CD8-positive, alpha-beta memory T cell (primary cell): ENCODE measurements at regions not wholly inside any gene's neighbourhood (a gene's known extent, or its start where the extent isn't known, plus 50 kb on each side); places are given as distances from the start of the nearest gene placed in this dataset.

Experiments
- CTCF ChIA-PET: fragments of 350-600 bp; sonication (Branson Sonifier 250); formaldehyde crosslinking; loops from one replicate; lab custom pipeline; 2021; ENCODE audit warnings: antibody characterized with exemption; lab: Charles Lee
- POLR2A ChIA-PET: fragments of 350-600 bp; sonication (Branson Sonifier 250); formaldehyde crosslinking; loops from one replicate; lab custom pipeline; 2021; ENCODE audit warnings: antibody characterized with exemption; lab: Charles Lee
- DNase-seq, 5 donors: peaks; one replicate each; pipeline versions ENCODE4 v3.0.0 to v3.0.0-alpha.2; 2020 to 2022; ENCODE audit warnings: mixed read lengths in 1 of 5
- H3K27ac ChIP-seq: one replicate; pipeline ENCODE4 v1.7.0; 2013; ENCODE audit warnings: low read depth, mild to moderate bottlenecking, low read length, moderate library complexity
- H3K27me3 ChIP-seq: 2 replicates; pipeline ENCODE4 v1.7.0; 2013; ENCODE audit warnings: low read length, mild to moderate bottlenecking; ENCODE audit not compliant: insufficient read depth, poor library complexity, severe bottlenecking
- H3K36me3 ChIP-seq: 2 replicates; pipeline ENCODE4 v1.7.0; 2013; ENCODE audit warnings: mild to moderate bottlenecking, low read length, moderate library complexity; ENCODE audit not compliant: insufficient read depth
- H3K4me1 ChIP-seq: 2 replicates; pipeline ENCODE4 v1.7.0; 2013; ENCODE audit warnings: mild to moderate bottlenecking, low read length, moderate library complexity; ENCODE audit not compliant: insufficient read depth
- H3K4me3 ChIP-seq: 2 replicates; pipeline ENCODE4 v1.7.0; 2013; ENCODE audit warnings: mild to moderate bottlenecking, low read length
- H3K9me3 ChIP-seq: 2 replicates; pipeline ENCODE4 v1.7.0; 2013; ENCODE audit warnings: mild to moderate bottlenecking, low read length
- H3K27ac Mint-ChIP-seq, 8 donors: one replicate each; pipeline ENCODE4 v1.8.0; 2020 to 2021; ENCODE audit warnings: mixed read lengths in 8 of 8, mild to moderate bottlenecking in 6 of 8, inconsistent platforms in 3 of 8, moderate library complexity in 3 of 8
- H3K27me3 Mint-ChIP-seq, 2 donors: one replicate each; pipeline ENCODE4 v1.8.0; 2020 to 2021; ENCODE audit warnings: mixed read lengths in 2 of 2, mild to moderate bottlenecking in 1 of 2, moderate library complexity in 1 of 2
- H3K36me3 Mint-ChIP-seq, 3 donors: one replicate each; pipeline ENCODE4 v1.8.0; 2020 to 2021; ENCODE audit warnings: mixed read lengths in 3 of 3, inconsistent platforms in 1 of 3, mild to moderate bottlenecking in 1 of 3
- H3K4me1 Mint-ChIP-seq, 3 donors: one replicate each; pipeline ENCODE4 v1.8.0; 2020 to 2021; ENCODE audit warnings: mixed read lengths in 3 of 3, inconsistent platforms in 1 of 3, mild to moderate bottlenecking in 1 of 3
- H3K4me3 Mint-ChIP-seq, 7 donors: one replicate each; pipeline ENCODE4 v1.8.0; 2020 to 2021; ENCODE audit warnings: mixed read lengths in 7 of 7, mild to moderate bottlenecking in 6 of 7, moderate library complexity in 4 of 7, inconsistent platforms in 2 of 7
- H3K9me3 Mint-ChIP-seq, 5 donors: one replicate each; pipeline ENCODE4 v1.8.0; 2020 to 2022; ENCODE audit warnings: mixed read lengths in 5 of 5, mild to moderate bottlenecking in 3 of 5, moderate library complexity in 2 of 5, inconsistent platforms in 1 of 5

DNA sequence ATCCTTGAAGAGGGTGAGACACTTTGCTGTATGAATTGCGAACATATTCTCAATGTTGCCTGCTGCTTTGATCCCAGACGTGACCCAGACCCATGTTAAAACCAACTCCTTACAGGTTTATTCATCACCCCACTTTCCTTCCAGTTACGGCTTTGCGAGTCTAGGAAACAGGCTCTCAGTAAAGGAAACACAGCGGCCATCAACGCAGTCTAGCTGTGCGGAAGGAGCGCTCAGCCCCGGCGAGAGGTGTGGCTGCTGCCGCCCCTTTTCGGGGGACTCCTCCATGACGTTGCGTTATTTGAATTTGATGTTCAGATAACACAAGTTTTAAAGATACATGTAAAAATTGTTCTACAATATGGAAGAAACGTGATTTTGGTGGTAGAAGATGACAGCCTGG, 206.4 kb upstream of the FAT1 start:
- H3K27me3 ChIP-seq, result no peaks in the 10 kb centered on the region
- Mint-ChIP-seq H3K27ac (no peak overlapping the region), H3K4me3 (no peak overlapping the region), H3K4me1 (no peaks in the 10 kb centered on the region), H3K27me3 (no peaks in the 10 kb centered on the region), H3K9me3 (peaks cover 2 to 12% (median 3%) of the 10 kb centered on the region in 5 donors), H3K36me3 (no peaks in the 10 kb centered on the region)
- DNase-seq, result no peak
- H3K4me1 ChIP-seq, result no peaks in the 10 kb centered on the region
- POLR2A ChIA-PET, result no interaction called here
- H3K4me3 ChIP-seq, result no peak overlapping the region
- CTCF ChIA-PET, result no interaction called here
- no peak overlapping the region for H3K27ac ChIP-seq
- H3K9me3 ChIP-seq, result no peaks in the 10 kb centered on the region
- H3K36me3 ChIP-seq, result no peaks in the 10 kb centered on the region

DNA sequence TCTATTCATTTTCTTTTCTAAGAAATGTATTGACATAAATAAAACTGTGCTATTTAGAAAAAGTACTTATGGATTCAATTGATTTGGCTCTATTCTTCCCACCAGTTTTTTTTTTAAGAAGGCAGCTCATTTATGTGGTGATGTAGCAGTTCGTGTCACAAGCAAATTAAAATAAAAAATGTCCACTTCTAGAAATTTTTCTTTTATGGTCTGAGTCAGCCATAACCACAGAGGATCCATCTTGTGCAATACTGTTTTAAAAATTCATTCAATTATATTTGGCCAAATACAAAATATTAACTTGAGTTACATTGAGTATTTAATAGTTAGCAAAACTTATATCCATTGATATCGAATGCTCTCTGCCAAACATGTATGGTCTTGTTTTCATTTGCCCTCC, 207.9 kb upstream of the FAT1 start:
- peaks cover 2 to 12% (median 6%) of the 10 kb centered on the region in 5 donors for H3K9me3 Mint-ChIP-seq
- no peak overlapping the region for H3K27ac Mint-ChIP-seq
- no peaks in the 10 kb centered on the region for H3K4me1 Mint-ChIP-seq
- H3K36me3 Mint-ChIP-seq, result no peaks in the 10 kb centered on the region
- no peaks in the 10 kb centered on the region for H3K27me3 Mint-ChIP-seq
- no peak overlapping the region for H3K4me3 Mint-ChIP-seq
- no peaks in the 10 kb centered on the region for H3K9me3 ChIP-seq
- H3K36me3 ChIP-seq, result no peaks in the 10 kb centered on the region
- no peak for DNase-seq
- no peak overlapping the region for H3K4me3 ChIP-seq
- ChIA-PET POLR2A (no interaction called here), CTCF (no interaction called here)
- no peak overlapping the region for H3K27ac ChIP-seq
- no peaks in the 10 kb centered on the region for H3K4me1 ChIP-seq
- no peaks in the 10 kb centered on the region for H3K27me3 ChIP-seq

DNA sequence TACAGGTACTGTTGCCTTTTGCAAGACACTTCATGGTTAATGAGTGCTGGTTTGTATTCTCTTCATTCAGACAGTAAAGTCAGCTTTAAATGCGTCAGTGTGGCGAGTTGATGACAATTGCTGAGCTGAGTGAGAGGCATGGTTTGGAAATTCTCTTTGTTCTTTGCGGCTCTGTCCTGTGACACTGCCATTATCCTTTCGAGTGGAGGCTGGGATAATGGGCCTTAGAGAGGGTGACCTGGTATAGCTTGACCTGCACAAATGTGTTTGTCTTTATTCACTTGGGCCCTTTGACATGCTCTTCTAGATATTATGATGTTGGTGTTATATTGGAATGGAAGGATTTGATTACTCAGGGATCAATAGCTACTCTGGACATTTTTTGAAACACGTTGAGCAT, 208.5 kb upstream of the FAT1 start:
- CTCF ChIA-PET, result no interaction called here

DNA sequence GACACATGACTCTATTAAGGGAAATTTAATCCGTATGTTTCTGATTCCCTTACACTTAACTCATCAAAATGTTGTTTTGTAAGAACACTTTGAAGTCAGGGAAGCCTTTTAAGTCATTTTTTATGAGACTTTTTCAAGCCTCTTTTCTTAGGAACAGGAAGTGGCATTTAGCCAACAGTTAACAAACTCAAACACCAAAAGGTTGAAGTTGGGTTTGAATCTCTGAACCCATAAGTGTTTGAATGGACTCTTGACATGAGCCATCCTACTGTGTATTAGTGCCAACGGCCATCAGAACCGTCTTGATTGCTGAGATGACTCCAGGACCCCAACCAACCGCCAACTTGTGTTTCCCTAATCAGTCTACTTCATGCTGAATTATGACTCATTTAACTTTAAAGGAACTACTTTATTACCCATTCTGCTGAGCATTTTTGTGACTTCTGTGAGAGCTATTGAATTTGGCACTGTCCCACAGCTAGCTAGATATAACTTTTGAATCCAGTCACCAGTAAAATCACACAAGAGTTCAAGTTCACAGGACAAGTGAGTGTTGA, 209.1 kb upstream of the FAT1 start:
- Histone ChIP-seq H3K4me1 (no peaks in the 10 kb centered on the region), H3K9me3 (no peaks in the 10 kb centered on the region), H3K4me3 (no peak overlapping the region), H3K27ac (no peak overlapping the region), H3K27me3 (no peaks in the 10 kb centered on the region), H3K36me3 (no peaks in the 10 kb centered on the region)
- CTCF ChIA-PET, result no interaction called here
- H3K4me3 Mint-ChIP-seq, result no peak overlapping the region
- H3K27me3 Mint-ChIP-seq, result no peaks in the 10 kb centered on the region
- no peak for DNase-seq
- H3K9me3 Mint-ChIP-seq, result peaks cover 2 to 12% (median 7%) of the 10 kb centered on the region in 5 donors
- no peaks in the 10 kb centered on the region for H3K36me3 Mint-ChIP-seq
- no peaks in the 10 kb centered on the region for H3K4me1 Mint-ChIP-seq
- POLR2A ChIA-PET, result no interaction called here
- H3K27ac Mint-ChIP-seq, result no peak overlapping the region

More for the DNA sequence above, 208.5 kb upstream of the FAT1 start:
- Histone ChIP-seq H3K27me3 (no peaks in the 10 kb centered on the region), H3K36me3 (no peaks in the 10 kb centered on the region), H3K9me3 (no peaks in the 10 kb centered on the region), H3K4me3 (no peak overlapping the region), H3K27ac (no peak overlapping the region), H3K4me1 (no peaks in the 10 kb centered on the region)
- DNase-seq, result no peak
- Mint-ChIP-seq H3K4me3 (no peak overlapping the region), H3K27ac (no peak overlapping the region), H3K9me3 (peaks cover 2 to 12% (median 6%) of the 10 kb centered on the region in 5 donors), H3K27me3 (no peaks in the 10 kb centered on the region), H3K36me3 (no peaks in the 10 kb centered on the region), H3K4me1 (no peaks in the 10 kb centered on the region)
- POLR2A ChIA-PET, result no interaction called here

DNA sequence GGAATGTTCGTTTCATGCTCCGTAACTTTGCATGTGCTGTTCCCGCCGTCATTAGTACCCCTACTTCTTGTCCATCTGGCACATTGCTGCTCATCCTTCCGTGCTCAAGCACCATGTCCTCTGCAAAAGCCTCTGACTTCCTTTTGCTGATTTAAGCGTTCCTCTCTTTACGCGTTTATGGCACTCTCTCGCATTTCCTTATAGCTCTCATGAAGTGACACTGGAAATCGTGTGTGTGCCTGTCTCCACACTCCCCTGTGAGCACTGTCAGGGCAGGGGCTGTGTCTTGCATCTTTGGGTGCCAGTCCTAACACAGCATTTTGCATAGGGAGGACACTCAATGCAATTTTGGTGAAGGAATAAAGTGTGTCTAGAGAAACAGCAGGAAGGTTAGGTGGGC, 210.6 kb upstream of the FAT1 start:
- no peaks in the 10 kb centered on the region for H3K4me1 ChIP-seq
- Mint-ChIP-seq H3K36me3 (no peaks in the 10 kb centered on the region), H3K4me3 (peak overlapping the region in 1 of 7 donors; percentile 14), H3K27me3 (no peaks in the 10 kb centered on the region), H3K27ac (no peak overlapping the region), H3K4me1 (no peaks in the 10 kb centered on the region), H3K9me3 (peaks cover 2 to 16% (median 8%) of the 10 kb centered on the region in 5 donors)
- ChIA-PET POLR2A (no interaction called here), CTCF (no interaction called here)
- no peaks in the 10 kb centered on the region for H3K36me3 ChIP-seq
- no peak for DNase-seq
- H3K4me3 ChIP-seq, result no peak overlapping the region
- H3K27ac ChIP-seq, result no peak overlapping the region
- H3K27me3 ChIP-seq, result no peaks in the 10 kb centered on the region
- no peaks in the 10 kb centered on the region for H3K9me3 ChIP-seq

DNA sequence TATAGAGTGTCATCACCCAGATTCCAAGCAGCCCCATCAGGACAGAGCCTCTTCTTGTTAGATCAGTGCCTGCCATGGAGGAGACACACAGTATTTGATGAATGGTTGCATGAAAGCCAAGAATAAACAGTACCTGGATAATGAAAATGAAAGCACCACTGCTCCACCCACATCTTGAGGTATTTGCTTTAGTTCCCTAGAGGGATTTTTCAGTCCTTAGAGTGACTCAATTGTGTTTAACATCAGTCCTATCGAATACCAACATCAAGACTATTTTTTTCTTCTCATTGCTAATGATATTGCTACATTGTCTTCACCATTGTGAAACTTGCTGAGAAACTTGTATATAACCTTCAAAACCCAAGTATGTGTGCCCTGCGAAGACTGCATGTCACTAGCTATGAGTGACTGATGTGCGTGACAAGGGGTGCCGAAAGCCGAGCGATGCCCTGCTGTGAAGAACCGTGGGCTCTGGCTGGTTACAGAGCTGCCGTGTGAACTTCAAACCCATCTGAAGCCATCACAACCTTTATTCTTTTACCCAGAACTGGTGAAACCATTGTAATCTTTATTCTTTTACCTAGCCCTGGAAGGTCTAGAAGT, 211.3 kb upstream of the FAT1 start:
- Mint-ChIP-seq H3K36me3 (no peaks in the 10 kb centered on the region), H3K4me1 (no peaks in the 10 kb centered on the region), H3K9me3 (peaks cover 2 to 15% (median 9%) of the 10 kb centered on the region in 5 donors), H3K4me3 (no peak overlapping the region), H3K27me3 (no peaks in the 10 kb centered on the region), H3K27ac (no peak overlapping the region)
- no peak overlapping the region for H3K27ac ChIP-seq
- H3K36me3 ChIP-seq, result no peaks in the 10 kb centered on the region
- H3K27me3 ChIP-seq, result no peaks in the 10 kb centered on the region
- H3K9me3 ChIP-seq, result no peaks in the 10 kb centered on the region
- no peaks in the 10 kb centered on the region for H3K4me1 ChIP-seq
- H3K4me3 ChIP-seq, result no peak overlapping the region
- DNase-seq, result no peak
- ChIA-PET CTCF (no interaction called here), POLR2A (no interaction called here)

DNA sequence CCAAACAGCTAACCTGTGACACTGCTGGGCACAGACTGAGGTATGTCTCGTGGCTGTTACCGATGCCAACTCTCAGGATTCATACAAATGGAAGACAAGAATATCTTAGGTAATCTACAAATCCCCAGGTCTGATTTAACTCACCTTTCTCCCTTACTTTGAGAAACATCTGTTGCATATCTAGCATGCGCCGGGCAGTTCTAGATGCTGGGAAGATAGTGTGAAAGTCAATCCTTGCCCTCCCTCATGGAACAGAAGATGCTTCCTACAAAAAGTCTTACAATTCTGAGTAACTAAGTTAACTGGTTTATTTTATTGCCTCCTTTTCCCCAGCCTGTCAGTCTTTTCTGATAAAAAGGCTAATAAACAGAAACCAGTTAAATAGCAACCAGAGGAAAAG, 212.2 kb upstream of the FAT1 start:
- H3K4me1 Mint-ChIP-seq, result no peaks in the 10 kb centered on the region
- Histone ChIP-seq H3K4me1 (no peaks in the 10 kb centered on the region), H3K27me3 (no peaks in the 10 kb centered on the region), H3K36me3 (no peaks in the 10 kb centered on the region), H3K4me3 (no peak overlapping the region), H3K9me3 (no peaks in the 10 kb centered on the region), H3K27ac (no peak overlapping the region)
- DNase-seq, result no peak
- no peak overlapping the region for H3K4me3 Mint-ChIP-seq
- peaks cover 0 to 11% (median 9%) of the 10 kb centered on the region in 5 donors for H3K9me3 Mint-ChIP-seq
- no peak overlapping the region for H3K27ac Mint-ChIP-seq
- H3K27me3 Mint-ChIP-seq, result no peaks in the 10 kb centered on the region
- CTCF ChIA-PET, result no interaction called here
- POLR2A ChIA-PET, result no interaction called here
- no peaks in the 10 kb centered on the region for H3K36me3 Mint-ChIP-seq

DNA sequence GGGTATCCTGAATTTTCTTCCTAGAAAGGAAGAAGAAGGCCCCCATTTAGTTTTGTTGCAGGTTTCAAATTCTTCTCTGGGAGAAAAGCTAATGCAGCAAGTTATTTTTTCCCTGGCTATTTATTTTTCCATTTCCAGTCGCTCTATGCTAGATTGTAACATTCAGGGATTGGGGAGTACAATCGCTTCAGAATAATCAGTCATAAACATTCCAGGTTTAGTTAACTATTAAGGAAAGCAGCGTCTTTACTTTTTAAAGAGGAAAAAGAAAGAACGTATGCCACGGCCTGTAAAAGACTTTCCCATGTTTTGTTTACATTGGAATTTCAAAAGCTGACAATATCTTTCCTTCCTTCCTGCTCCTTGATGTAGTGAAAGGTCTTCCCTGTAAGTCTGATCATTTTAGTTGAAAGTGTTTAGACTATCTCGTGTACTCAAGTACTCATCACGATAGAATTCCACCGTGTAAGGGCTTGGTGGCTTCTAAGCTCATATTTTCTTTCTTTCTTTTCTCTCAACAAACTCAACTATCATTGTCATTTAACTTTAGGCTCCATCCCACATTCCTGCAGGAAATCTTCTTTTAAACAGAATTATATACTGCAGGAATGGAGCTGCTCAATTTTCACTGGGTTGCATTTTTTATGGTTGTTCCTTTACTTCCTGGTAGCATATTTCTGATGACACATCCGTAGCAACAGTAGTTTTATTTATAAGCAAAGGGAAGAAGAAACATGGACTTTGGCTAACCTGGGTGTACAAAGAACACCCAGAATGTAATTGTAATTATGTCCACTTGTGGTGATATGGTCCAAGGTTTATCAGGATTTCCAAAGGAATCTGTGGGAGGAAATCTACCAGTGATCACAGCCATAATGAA, 213.1 kb upstream of the FAT1 start:
- DNase-seq, result no peak
- Histone ChIP-seq H3K27me3 (no peaks in the 10 kb centered on the region), H3K36me3 (no peaks in the 10 kb centered on the region), H3K4me3 (no peak overlapping the region), H3K4me1 (no peaks in the 10 kb centered on the region), H3K27ac (no peak overlapping the region), H3K9me3 (no peaks in the 10 kb centered on the region)
- Mint-ChIP-seq H3K27me3 (no peaks in the 10 kb centered on the region), H3K4me3 (no peak overlapping the region), H3K4me1 (no peaks in the 10 kb centered on the region), H3K27ac (no peak overlapping the region), H3K36me3 (no peaks in the 10 kb centered on the region), H3K9me3 (peaks cover 0 to 11% (median 4%) of the 10 kb centered on the region in 5 donors)
- CTCF ChIA-PET, result no interaction called here
- POLR2A ChIA-PET, result no interaction called here
